Astrocyte (in vitro differentiated cells and primary cell): ENCODE measurements at regions not wholly inside any gene's neighbourhood (a gene's known extent, or its start where the extent isn't known, plus 50 kb on each side); places are given as distances from the start of the nearest gene placed in this dataset.

ENCODE experiments used
- DNase-seq: peaks from one replicate; pipeline ENCODE4 v3.0.0-alpha.2; 2010; ENCODE audit warnings: low read depth
- FAIRE-seq: peaks from 2 replicates; lab custom pipeline; 2011; peaks lifted over from hg19 to GRCh38; lab: Jason Lieb, UNC
- H2AFZ ChIP-seq: 2 replicates; pipeline ENCODE4 v1.6.0; 2012; ENCODE audit warnings: low read depth, low read length, inconsistent platforms
- H3K27ac ChIP-seq: 2 replicates; pipeline ENCODE4 v1.5.1; 2011; ENCODE audit warnings: low read depth, low read length, inconsistent platforms
- H3K27me3 ChIP-seq: 2 replicates; pipeline ENCODE4 v1.6.0; 2011; ENCODE audit warnings: low read length, inconsistent platforms; ENCODE audit not compliant: insufficient read depth
- H3K36me3 ChIP-seq: 2 replicates; pipeline ENCODE4 v1.5.1; 2011; ENCODE audit warnings: low read length, inconsistent platforms; ENCODE audit not compliant: insufficient read depth
- H3K4me1 ChIP-seq: 2 replicates; pipeline ENCODE4 v1.5.1; 2011; ENCODE audit warnings: low read length, inconsistent platforms; ENCODE audit not compliant: insufficient read depth
- H3K4me2 ChIP-seq: 2 replicates; pipeline ENCODE4 v1.6.0; 2012; ENCODE audit warnings: low read length, inconsistent platforms
- H3K4me3 ChIP-seq: 2 replicates; pipeline ENCODE4 v1.5.1; 2011; ENCODE audit warnings: low read depth, mild to moderate bottlenecking, low read length, inconsistent platforms; ENCODE audit not compliant: insufficient read depth
- H3K79me2 ChIP-seq: 2 replicates; pipeline ENCODE4 v1.6.0; 2012; ENCODE audit warnings: mild to moderate bottlenecking, low read length, inconsistent platforms; ENCODE audit not compliant: insufficient read depth
- H3K9ac ChIP-seq: 2 replicates; pipeline ENCODE4 v1.6.0; 2012; ENCODE audit warnings: mild to moderate bottlenecking, low read length, inconsistent platforms
- H3K9me3 ChIP-seq: 2 replicates; pipeline ENCODE4 v1.5.1; 2012; ENCODE audit warnings: low read depth, mild to moderate bottlenecking, low read length, inconsistent platforms; ENCODE audit not compliant: insufficient read depth
- H4K20me1 ChIP-seq: 2 replicates; pipeline ENCODE4 v1.6.0; 2012; ENCODE audit warnings: low read length, inconsistent platforms; ENCODE audit not compliant: insufficient read depth
- H3K27ac Mint-ChIP-seq: one replicate; pipeline ENCODE4 v1.8.0; 2021; ENCODE audit warnings: mild to moderate bottlenecking, mixed read lengths; ENCODE audit not compliant: unreplicated experiment
- H3K27me3 Mint-ChIP-seq: one replicate; pipeline ENCODE4 v1.8.0; 2021; ENCODE audit warnings: low read depth, mixed read lengths; ENCODE audit not compliant: unreplicated experiment
- H3K36me3 Mint-ChIP-seq: one replicate; pipeline ENCODE4 v1.8.0; 2021; ENCODE audit warnings: low read depth, mixed read lengths; ENCODE audit not compliant: unreplicated experiment
- H3K4me1 Mint-ChIP-seq: one replicate; pipeline ENCODE4 v1.8.0; 2021; ENCODE audit warnings: low read depth, mixed read lengths; ENCODE audit not compliant: unreplicated experiment
- H3K4me3 Mint-ChIP-seq: one replicate; pipeline ENCODE4 v1.8.0; 2021; ENCODE audit warnings: mild to moderate bottlenecking, moderate library complexity, mixed read lengths; ENCODE audit not compliant: unreplicated experiment
- H3K9me3 Mint-ChIP-seq: one replicate; pipeline ENCODE4 v1.8.0; 2021; ENCODE audit warnings: mild to moderate bottlenecking, mixed read lengths; ENCODE audit not compliant: unreplicated experiment
- EZH2 ChIP-seq: IDR thresholded peaks from 2 replicates; pipeline ENCODE4 v1.6.1; 2012; ENCODE audit warnings: mild to moderate bottlenecking, low read length, inconsistent platforms; ENCODE audit not compliant: insufficient read depth
- TF ChIP-seq, protein P1 (sequence below): IDR thresholded peaks from 2 replicates; pipeline ENCODE4 v1.5.1; 2011; ENCODE audit warnings: low read depth, mild to moderate bottlenecking, inconsistent platforms, low read length, moderate library complexity; ENCODE audit not compliant: insufficient read depth

DNA sequence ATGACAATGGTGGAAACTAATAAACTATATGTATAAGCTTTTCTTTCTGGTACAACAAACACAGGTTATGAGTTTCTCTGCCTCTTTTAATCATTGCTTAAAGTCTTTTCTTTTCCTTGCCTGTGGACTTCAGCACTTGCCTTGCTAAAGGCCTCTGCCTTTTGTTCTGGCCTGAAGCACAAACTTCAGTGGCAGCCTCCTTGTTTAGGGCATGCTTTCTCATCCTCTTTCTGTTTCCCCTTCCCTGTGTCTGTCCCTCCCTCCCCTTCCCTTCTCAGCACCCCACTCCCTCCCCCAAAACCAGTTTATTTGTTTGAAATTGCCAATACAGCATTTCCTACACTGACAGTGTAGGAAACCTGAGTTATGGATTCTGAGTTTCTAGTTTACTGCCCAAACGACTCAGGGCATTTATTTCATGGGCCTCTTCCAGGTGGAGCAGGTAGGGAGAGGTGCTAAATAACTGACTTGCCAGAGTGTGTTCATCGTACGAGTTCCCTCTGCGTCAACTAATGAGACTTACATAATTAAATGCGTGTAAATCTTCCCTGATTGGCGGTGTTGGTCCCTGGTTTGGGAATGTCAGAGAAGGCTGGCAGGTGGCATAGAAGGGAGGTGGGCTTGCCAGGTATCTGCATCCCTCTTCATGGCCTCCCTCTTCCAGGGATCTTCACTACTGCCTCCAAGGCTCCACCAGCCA, 311.0 kb downstream of the FBXW7 start:
- no peak overlapping the region for H2AFZ ChIP-seq
- Mint-ChIP-seq H3K4me3 (no peak overlapping the region), H3K36me3 (no peaks in the 10 kb centered on the region), H3K4me1 (peaks cover 8% of the 10 kb centered on the region), H3K9me3 (peaks cover 3% of the 10 kb centered on the region), H3K27ac (no peak overlapping the region), H3K27me3 (peaks cover 14% of the 10 kb centered on the region)
- FAIRE-seq (no peak), DNase-seq (no peak)
- no peak overlapping the region for H3K27ac ChIP-seq
- no peaks in the 10 kb centered on the region for H3K27me3 ChIP-seq
- H4K20me1 ChIP-seq = no peaks in the 10 kb centered on the region
- H3K4me2 ChIP-seq = no peak overlapping the region
- TF ChIP-seq, protein P1, sequence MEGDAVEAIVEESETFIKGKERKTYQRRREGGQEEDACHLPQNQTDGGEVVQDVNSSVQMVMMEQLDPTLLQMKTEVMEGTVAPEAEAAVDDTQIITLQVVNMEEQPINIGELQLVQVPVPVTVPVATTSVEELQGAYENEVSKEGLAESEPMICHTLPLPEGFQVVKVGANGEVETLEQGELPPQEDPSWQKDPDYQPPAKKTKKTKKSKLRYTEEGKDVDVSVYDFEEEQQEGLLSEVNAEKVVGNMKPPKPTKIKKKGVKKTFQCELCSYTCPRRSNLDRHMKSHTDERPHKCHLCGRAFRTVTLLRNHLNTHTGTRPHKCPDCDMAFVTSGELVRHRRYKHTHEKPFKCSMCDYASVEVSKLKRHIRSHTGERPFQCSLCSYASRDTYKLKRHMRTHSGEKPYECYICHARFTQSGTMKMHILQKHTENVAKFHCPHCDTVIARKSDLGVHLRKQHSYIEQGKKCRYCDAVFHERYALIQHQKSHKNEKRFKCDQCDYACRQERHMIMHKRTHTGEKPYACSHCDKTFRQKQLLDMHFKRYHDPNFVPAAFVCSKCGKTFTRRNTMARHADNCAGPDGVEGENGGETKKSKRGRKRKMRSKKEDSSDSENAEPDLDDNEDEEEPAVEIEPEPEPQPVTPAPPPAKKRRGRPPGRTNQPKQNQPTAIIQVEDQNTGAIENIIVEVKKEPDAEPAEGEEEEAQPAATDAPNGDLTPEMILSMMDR = no peak
- TF ChIP-seq EZH2 = no peak
- H3K9me3 ChIP-seq = peaks cover 4% of the 10 kb centered on the region
- H3K4me1 ChIP-seq = no peaks in the 10 kb centered on the region
- no peak overlapping the region for H3K4me3 ChIP-seq
- no peak overlapping the region for H3K9ac ChIP-seq
- no peaks in the 10 kb centered on the region for H3K36me3 ChIP-seq
- no peaks in the 10 kb centered on the region for H3K79me2 ChIP-seq

DNA sequence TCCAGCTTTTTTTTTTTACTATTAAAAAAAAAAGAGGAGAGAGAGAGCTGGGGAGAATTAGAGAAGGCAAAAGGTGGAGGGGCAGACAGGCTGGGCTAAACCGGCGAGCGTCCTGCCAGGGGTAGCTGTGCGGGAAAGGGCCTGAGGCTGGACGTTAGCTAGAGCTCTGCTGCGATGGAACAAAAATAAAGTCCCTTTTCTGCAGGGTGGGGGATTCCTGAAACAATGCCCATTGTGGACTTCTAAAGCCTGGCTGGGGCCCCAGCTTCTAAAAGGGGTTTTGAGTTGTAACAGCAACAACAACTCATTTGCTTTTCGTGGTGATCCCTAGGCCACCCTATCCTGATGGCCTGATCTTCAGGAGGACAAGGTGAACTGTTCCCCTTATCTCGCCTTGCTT, 311.7 kb downstream of the FBXW7 start:
- FAIRE-seq (no peak), DNase-seq (no peak)
- Mint-ChIP-seq H3K27ac (no peak overlapping the region), H3K9me3 (peaks cover 3% of the 10 kb centered on the region), H3K36me3 (no peaks in the 10 kb centered on the region), H3K27me3 (peaks cover 14% of the 10 kb centered on the region), H3K4me3 (no peak overlapping the region), H3K4me1 (peaks cover 8% of the 10 kb centered on the region)
- TF ChIP-seq, protein P1 = no peak
- no peak for TF ChIP-seq EZH2
- no peaks in the 10 kb centered on the region for H3K36me3 ChIP-seq
- no peaks in the 10 kb centered on the region for H4K20me1 ChIP-seq
- H3K4me1 ChIP-seq = no peaks in the 10 kb centered on the region
- H3K79me2 ChIP-seq = no peaks in the 10 kb centered on the region
- no peak overlapping the region for H3K27ac ChIP-seq
- no peak overlapping the region for H2AFZ ChIP-seq
- no peak overlapping the region for H3K9ac ChIP-seq
- no peak overlapping the region for H3K4me3 ChIP-seq
- peaks cover 4% of the 10 kb centered on the region for H3K9me3 ChIP-seq
- no peak overlapping the region for H3K4me2 ChIP-seq
- H3K27me3 ChIP-seq = no peaks in the 10 kb centered on the region

DNA sequence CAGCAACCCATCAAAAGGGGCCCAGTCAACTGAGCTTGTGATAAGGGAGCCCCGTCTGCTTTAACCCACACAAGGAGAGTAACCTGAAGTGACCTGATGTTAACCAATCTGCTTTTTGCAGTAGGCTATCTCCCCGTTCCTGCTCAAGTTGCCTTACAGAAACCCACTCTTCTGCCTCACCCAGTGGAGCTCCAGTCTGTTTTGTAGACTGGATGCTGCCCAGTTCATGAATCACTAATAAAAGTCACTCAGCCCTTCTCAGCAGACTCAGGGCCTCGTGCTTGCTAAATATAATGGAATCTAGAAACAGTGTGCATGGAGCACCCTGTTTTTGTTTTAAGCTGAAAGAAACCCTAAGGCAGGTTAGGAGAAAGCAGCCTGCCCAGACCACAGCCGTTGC, 312.3 kb downstream of the FBXW7 start:
- TF ChIP-seq, protein P1 = no peak
- TF ChIP-seq EZH2 = no peak
- FAIRE-seq (no peak), DNase-seq (no peak)
- no peak overlapping the region for H3K4me3 ChIP-seq
- no peak overlapping the region for H2AFZ ChIP-seq
- H3K9ac ChIP-seq = no peak overlapping the region
- H3K27me3 Mint-ChIP-seq = peaks cover 11% of the 10 kb centered on the region
- H3K79me2 ChIP-seq = no peaks in the 10 kb centered on the region
- H3K27ac ChIP-seq = no peak overlapping the region
- H3K4me1 ChIP-seq = no peaks in the 10 kb centered on the region
- H3K4me3 Mint-ChIP-seq = no peak overlapping the region
- H3K9me3 Mint-ChIP-seq = peaks cover 3% of the 10 kb centered on the region
- no peaks in the 10 kb centered on the region for H3K27me3 ChIP-seq
- no peak overlapping the region for H3K4me2 ChIP-seq
- no peaks in the 10 kb centered on the region for H3K36me3 Mint-ChIP-seq
- H4K20me1 ChIP-seq = no peaks in the 10 kb centered on the region
- peaks cover 8% of the 10 kb centered on the region for H3K4me1 Mint-ChIP-seq
- no peak overlapping the region for H3K27ac Mint-ChIP-seq
- H3K36me3 ChIP-seq = no peaks in the 10 kb centered on the region
- peaks cover 4% of the 10 kb centered on the region for H3K9me3 ChIP-seq
